ENCODE measurements at regions not wholly inside any gene's neighbourhood (a gene's known extent, or its start where the extent isn't known, plus 50 kb on each side); places are given as distances from the start of the nearest gene placed in this dataset.

- H3K4me3 ChIP-seq: no peak overlapping the region
- no peak for DNase-seq (ENCODE audit: low spot score)
- no peak overlapping the region for H3K27ac ChIP-seq
- no peak for TF ChIP-seq CTCF (IDR thresholded peaks at IDR 0.05)
These were observed 972.2 kb upstream of the TMEM132C start for GRCh38 chr12:127294651-127295210.

GRCh38 chr12:127295630-127296029, 971.3 kb upstream of the TMEM132C start:
- TF ChIP-seq CTCF (IDR thresholded peaks at IDR 0.05): no peak
- no peak overlapping the region for H3K4me3 ChIP-seq
- no peak for DNase-seq (ENCODE audit: low spot score)
- H3K27ac ChIP-seq: no peak overlapping the region

DNA sequence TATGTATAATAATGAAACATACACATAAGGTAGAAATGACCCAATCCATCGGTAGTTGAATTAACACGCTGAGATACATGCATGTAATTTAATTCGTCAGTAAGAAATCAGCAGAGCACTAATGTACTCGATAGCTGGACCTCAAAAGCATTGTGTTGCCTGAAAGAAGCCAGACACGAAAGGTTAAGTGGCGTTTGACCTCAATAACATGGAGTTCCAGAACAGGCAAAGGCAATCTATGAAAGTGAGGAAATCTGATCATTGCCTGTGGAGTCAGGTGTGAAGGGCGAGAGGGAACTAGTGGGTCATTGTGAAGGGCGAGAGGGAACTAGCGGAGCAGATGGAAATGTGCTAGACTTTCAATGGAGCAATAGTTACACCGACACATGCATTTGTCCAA, 970.4 kb upstream of the TMEM132C start:
- no peak overlapping the region for H3K4me3 ChIP-seq
- DNase-seq (ENCODE audit: low spot score): no peak
- no peak for TF ChIP-seq CTCF (IDR thresholded peaks at IDR 0.05)
- H3K27ac ChIP-seq: no peak overlapping the region

GRCh38 chr12:127297327-127297726, 969.6 kb upstream of the TMEM132C start:
- no peak for DNase-seq (ENCODE audit: low spot score)
- Histone ChIP-seq H3K4me3 (no peak overlapping the region), H3K27ac (no peak overlapping the region)
- no peak for TF ChIP-seq CTCF (IDR thresholded peaks at IDR 0.05)

GRCh38 chr12:127300075-127300474, 966.9 kb upstream of the TMEM132C start:
- no peak overlapping the region for H3K27ac ChIP-seq
- no peak overlapping the region for H3K4me3 ChIP-seq
- TF ChIP-seq CTCF (IDR thresholded peaks at IDR 0.05): no peak
- DNase-seq (ENCODE audit: low spot score): no peak

- H3K4me3 ChIP-seq: no peak overlapping the region
- no peak for DNase-seq (ENCODE audit: low spot score)
- H3K27ac ChIP-seq: no peak overlapping the region
- TF ChIP-seq CTCF (IDR thresholded peaks at IDR 0.05): no peak
These were observed 966.2 kb upstream of the TMEM132C start for GRCh38 chr12:127300753-127301152.

GRCh38 chr12:127301876-127302275, 965.1 kb upstream of the TMEM132C start:
- no peak for DNase-seq (ENCODE audit: low spot score)
- Histone ChIP-seq H3K27ac (no peak overlapping the region), H3K4me3 (no peak overlapping the region)
- TF ChIP-seq CTCF (IDR thresholded peaks at IDR 0.05): no peak

Measured in coronary artery (tissue), 2 donors.